A549 (cell line): ENCODE measurements at regions not wholly inside any gene's neighbourhood (a gene's known extent, or its start where the extent isn't known, plus 50 kb on each side); places are given as distances from the start of the nearest gene placed in this dataset.

ENCODE experiments used
- ATAC-seq, 2 experiments: fragments of 200-7000 bp in 1 of 2; fragments of >200 bp in 1 of 2; cut with Nextera tagmentation in 1 of 2; cut with Tn5 transposase in 1 of 2; 3 replicates each; pipeline versions ENCODE4 v1.8.0 to v1.9.1; 2018 to 2020; ENCODE audit warnings: mild to moderate bottlenecking in 1 of 2, moderate library complexity in 1 of 2
- CTCF ChIA-PET: fragments of 300-600 bp; sonication (Branson Sonifier 250); formaldehyde crosslinking; extraction: SDS; loops from one replicate; lab custom pipeline; 2021; ENCODE audit warnings: antibody characterized with exemption, inconsistent platforms; lab: Yijun Ruan, JAX
- POLR2A ChIA-PET: fragments of 350-600 bp; formaldehyde crosslinking; extraction: SDS; loops from one replicate; lab custom pipeline; 2021; ENCODE audit warnings: antibody characterized with exemption, inconsistent platforms; lab: Yijun Ruan, JAX
- DNase-seq, 2 experiments: peaks; one replicate each; pipeline versions ENCODE4 v3.0.0 to v3.0.0-alpha.2; 2011 to 2016; ENCODE audit warnings: low read depth in 1 of 2, low spot score in 1 of 2
- FAIRE-seq: peaks from 2 replicates; lab custom pipeline; 2011; peaks lifted over from hg19 to GRCh38; lab: Jason Lieb, UNC
- H3K27ac ChIP-seq, 2 experiments: fragments of >200 bp; sonication (Bioruptor Twin); formaldehyde crosslinking; 3 replicates each; pipeline ENCODE4 v1.5.1; 2016 to 2017
- H3K4me1 ChIP-seq: fragments of >200 bp; sonication (Bioruptor Twin); formaldehyde crosslinking; 3 replicates; pipeline ENCODE4 v1.6.1; 2016
- H3K4me2 ChIP-seq: fragments of >200 bp; sonication (Bioruptor Twin); formaldehyde crosslinking; 3 replicates; pipeline ENCODE4 v1.6.1; 2016
- H3K4me3 ChIP-seq: fragments of >200 bp; sonication (Bioruptor Twin); formaldehyde crosslinking; 3 replicates; pipeline ENCODE4 v1.5.1; 2016
- H3K9me3 ChIP-seq: fragments of >200 bp; sonication (Bioruptor Twin); formaldehyde crosslinking; 3 replicates; pipeline ENCODE4 v1.6.1; 2016
- CTCF ChIP-seq: fragments of >200 bp; sonication (Bioruptor Twin); formaldehyde crosslinking; IDR thresholded peaks from 3 replicates; pipeline ENCODE4 v1.5.1; 2016
- EHF ChIP-seq: fragments of 250-450 bp; sonication (Bioruptor Pico); IDR thresholded peaks from 2 replicates; pipeline ENCODE4 v1.5.0; 2020; ENCODE audit warnings: mild to moderate bottlenecking
- EP300 ChIP-seq, 2 experiments: fragments of >200 bp; sonication (Bioruptor Twin); formaldehyde crosslinking; IDR thresholded peaks; 2 replicates in 1 of 2; 3 replicates in 1 of 2; pipeline ENCODE4 v1.6.1; 2016 to 2017
- ESRRA ChIP-seq: fragments of 150-350 bp; IDR thresholded peaks from 2 replicates; pipeline ENCODE4 v1.6.1; 2014; ENCODE audit warnings: mild to moderate bottlenecking, low read length, borderline replicate concordance
- FOSB ChIP-seq: fragments of 250-450 bp; sonication (Bioruptor Pico); IDR thresholded peaks from 2 replicates; pipeline ENCODE4 v1.5.0; 2020; ENCODE audit warnings: mild to moderate bottlenecking, moderate library complexity
- FOXS1 ChIP-seq: fragments of 250-450 bp; sonication (Bioruptor Pico); IDR thresholded peaks from 2 replicates; pipeline ENCODE4 v1.5.0; 2020; ENCODE audit warnings: mild to moderate bottlenecking, moderate library complexity
- HDAC2 ChIP-seq: fragments of 200-600 bp; sonication (generic); IDR thresholded peaks from 2 replicates; pipeline ENCODE4 v1.6.1; 2016
- KDM1A ChIP-seq: fragments of 200-600 bp; sonication (generic); IDR thresholded peaks from 2 replicates; pipeline ENCODE4 v1.6.1; 2016; ENCODE audit warnings: low read depth, mild to moderate bottlenecking
- KDM5A ChIP-seq: fragments of 200-600 bp; sonication (generic); IDR thresholded peaks from 2 replicates; pipeline ENCODE4 v1.6.1; 2016; ENCODE audit warnings: antibody characterized with exemption, mild to moderate bottlenecking
- MAFK ChIP-seq: fragments of 450-650 bp; IDR thresholded peaks from 2 replicates; pipeline ENCODE4 v1.6.1; 2014; ENCODE audit not compliant: partially characterized antibody
- MAX ChIP-seq: IDR thresholded peaks from 2 replicates; pipeline ENCODE4 v1.6.1; 2012
- NPAS2 ChIP-seq: fragments of 250-450 bp; sonication (Bioruptor Pico); IDR thresholded peaks from 2 replicates; pipeline ENCODE4 v1.8.0; 2022; ENCODE audit warnings: mild to moderate bottlenecking, moderate library complexity, borderline replicate concordance
- NR3C1 ChIP-seq: fragments of >200 bp; sonication (Bioruptor Twin); formaldehyde crosslinking; IDR thresholded peaks from 3 replicates; pipeline ENCODE4 v1.6.1; 2017
- POLR2A ChIP-seq: IDR thresholded peaks from 2 replicates; pipeline ENCODE4 v1.6.1; 2012; ENCODE audit warnings: mild to moderate bottlenecking, low read length
- RARB ChIP-seq: fragments of 250-450 bp; sonication (Bioruptor Pico); IDR thresholded peaks from 2 replicates; pipeline ENCODE4 v1.8.0; 2021; ENCODE audit warnings: mild to moderate bottlenecking, moderate library complexity
- RCOR1 ChIP-seq: fragments of 150-350 bp; IDR thresholded peaks from 2 replicates; pipeline ENCODE4 v1.6.1; 2014; ENCODE audit warnings: antibody characterized with exemption, low read length, low read depth
- REST ChIP-seq: fragments of 200-600 bp; sonication (generic); IDR thresholded peaks from 2 replicates; pipeline ENCODE4 v1.6.1; 2016; ENCODE audit warnings: antibody characterized with exemption, mild to moderate bottlenecking, moderate library complexity
- SREBF2 ChIP-seq: fragments of 450-650 bp; IDR thresholded peaks from 2 replicates; pipeline ENCODE4 v1.6.1; 2014; ENCODE audit warnings: mild to moderate bottlenecking, moderate library complexity
- TFCP2L1 ChIP-seq: fragments of 250-450 bp; sonication (Bioruptor Pico); IDR thresholded peaks from 2 replicates; pipeline ENCODE4 v1.5.0; 2021; ENCODE audit warnings: mild to moderate bottlenecking
- ZC3H11A ChIP-seq: fragments of 450-650 bp; IDR thresholded peaks from 2 replicates; pipeline ENCODE4 v1.6.1; 2014; ENCODE audit warnings: antibody characterized with exemption, mild to moderate bottlenecking
- ZNF302 ChIP-seq: fragments of 250-450 bp; sonication (Bioruptor Pico); IDR thresholded peaks from 2 replicates; pipeline ENCODE4 v1.9.0; 2021; ENCODE audit warnings: inconsistent platforms, mild to moderate bottlenecking, moderate library complexity
- WGBS: methylation state at CpG from one replicate; pipeline ENCODE4 v1.1.6; 2017; ENCODE audit errors: missing lambda C conversion rate; 5-methylcytosine and 5-hydroxymethylcytosine counted together
- TF ChIP-seq, protein P1 (sequence below): IDR thresholded peaks from 2 replicates; pipeline ENCODE4 v1.6.1; 2012
- TF ChIP-seq, protein P2 (sequence below): fragments of >200 bp; sonication (Bioruptor Twin); formaldehyde crosslinking; IDR thresholded peaks from 3 replicates; pipeline ENCODE4 v1.6.1; 2016

DNA sequence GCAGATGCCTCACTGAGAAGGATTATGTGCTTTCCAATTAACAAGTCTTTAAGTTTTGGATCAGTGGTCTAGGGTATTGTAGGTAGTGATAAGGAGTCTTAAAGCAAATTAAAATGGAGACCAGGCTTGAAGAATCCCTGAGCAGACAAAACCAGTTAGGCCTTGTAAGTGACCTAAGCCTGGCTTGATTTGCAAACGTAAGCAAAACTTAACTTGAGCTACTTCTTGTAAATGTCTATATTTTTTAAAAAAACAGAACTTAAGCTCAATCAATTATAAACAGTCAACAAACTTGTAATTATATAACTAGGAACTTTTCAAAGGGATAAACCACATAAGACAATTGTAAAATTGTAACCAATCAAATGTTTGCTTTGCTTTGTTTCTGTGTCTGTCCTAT lies 72.7 kb upstream of the NALF2 start:
- H3K27ac ChIP-seq: no peak overlapping the region
- FAIRE-seq (peak; percentile 13), ATAC-seq (no peak), DNase-seq (no peak)
- H3K9me3 ChIP-seq: no peaks in the 10 kb centered on the region
- TF ChIP-seq CTCF: no peak
- TF ChIP-seq ZC3H11A: no peak
- peak; percentile 61 for TF ChIP-seq MAFK
- no peak for TF ChIP-seq TFCP2L1 (CRISPR knock-in tag)
- TF ChIP-seq RCOR1: no peak
- no peak for TF ChIP-seq FOSB
- TF ChIP-seq ESRRA: no peak
- TF ChIP-seq HDAC2: no peak
- no peak for TF ChIP-seq ZNF302 (CRISPR knock-in tag)
- no peaks in the 10 kb centered on the region for H3K4me1 ChIP-seq
- 8% methylated on average over 1 of the region's 1 CpG for WGBS
- ChIA-PET CTCF (no interaction called here), POLR2A (no interaction called here)
- H3K4me3 ChIP-seq: no peak overlapping the region
- H3K4me2 ChIP-seq: no peak overlapping the region

DNA sequence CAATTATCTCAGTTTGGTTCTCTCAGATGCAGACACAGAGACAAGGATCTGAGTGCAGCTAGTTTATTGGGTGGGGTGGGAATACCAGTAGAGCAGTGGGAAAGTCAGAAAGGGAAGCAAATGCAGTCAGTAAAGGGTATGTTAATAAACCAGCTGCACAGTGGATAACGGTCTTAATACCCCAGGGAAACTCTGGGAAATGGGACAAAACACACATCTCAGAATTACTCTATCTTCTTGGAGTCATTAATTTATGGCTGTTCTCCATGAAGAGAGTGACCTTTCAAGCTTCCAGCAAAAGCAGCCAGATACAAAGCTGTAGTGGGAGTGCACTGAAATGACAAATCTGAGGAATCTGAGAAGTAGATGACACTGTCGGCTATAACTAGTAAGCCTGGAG lies 73.3 kb upstream of the NALF2 start:
- Histone ChIP-seq H3K4me1 (no peaks in the 10 kb centered on the region), H3K9me3 (no peaks in the 10 kb centered on the region), H3K4me3 (no peak overlapping the region), H3K27ac (no peak overlapping the region), H3K4me2 (no peak overlapping the region)
- TF ChIP-seq KDM5A: no peak
- no peak for TF ChIP-seq EP300 (IDR thresholded peaks at IDR 0.05)
- no peak for TF ChIP-seq TFCP2L1 (CRISPR knock-in tag)
- no peak for TF ChIP-seq MAX
- no peak for TF ChIP-seq EHF
- ChIA-PET POLR2A (no interaction called here), CTCF (interaction anchor here (1.6 kb wide), 1 partner anchor 35 kb away, joined by 3 read pairs; no protein-coding TSS in a partner anchor)
- WGBS: 21% methylated on average over 2 of the region's 2 CpGs
- ATAC-seq: no peak
- FAIRE-seq: no peak
- DNase-seq: no peak

- ATAC-seq: no peak
- FAIRE-seq: no peak
- Histone ChIP-seq H3K4me3 (no peak overlapping the region), H3K4me1 (no peaks in the 10 kb centered on the region), H3K27ac (no peak overlapping the region), H3K9me3 (no peaks in the 10 kb centered on the region), H3K4me2 (no peak overlapping the region)
- WGBS: 4% methylated on average over 6 of the region's 6 CpGs
- CTCF ChIA-PET: interaction anchor here (0.6 to 2.0 kb wide), 6 partner anchors 9 to 668 kb away, joined by 3 to 6 read pairs (median 3); no protein-coding TSS in a partner anchor
- no peak for DNase-seq
- POLR2A ChIA-PET: no interaction called here
- TF ChIP-seq NPAS2 (CRISPR knock-in tag): no peak
- TF ChIP-seq EHF: no peak
- TF ChIP-seq SREBF2: no peak
- TF ChIP-seq ESRRA: no peak
- TF ChIP-seq POLR2A: no peak
- TF ChIP-seq, protein P1, sequence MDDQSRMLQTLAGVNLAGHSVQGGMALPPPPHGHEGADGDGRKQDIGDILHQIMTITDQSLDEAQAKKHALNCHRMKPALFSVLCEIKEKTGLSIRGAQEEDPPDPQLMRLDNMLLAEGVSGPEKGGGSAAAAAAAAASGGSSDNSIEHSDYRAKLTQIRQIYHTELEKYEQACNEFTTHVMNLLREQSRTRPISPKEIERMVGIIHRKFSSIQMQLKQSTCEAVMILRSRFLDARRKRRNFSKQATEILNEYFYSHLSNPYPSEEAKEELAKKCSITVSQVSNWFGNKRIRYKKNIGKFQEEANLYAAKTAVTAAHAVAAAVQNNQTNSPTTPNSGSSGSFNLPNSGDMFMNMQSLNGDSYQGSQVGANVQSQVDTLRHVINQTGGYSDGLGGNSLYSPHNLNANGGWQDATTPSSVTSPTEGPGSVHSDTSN: no peak
- TF ChIP-seq REST: no peak
- no peak for TF ChIP-seq RARB (CRISPR knock-in tag)
- no peak for TF ChIP-seq NR3C1
- TF ChIP-seq, protein P2, sequence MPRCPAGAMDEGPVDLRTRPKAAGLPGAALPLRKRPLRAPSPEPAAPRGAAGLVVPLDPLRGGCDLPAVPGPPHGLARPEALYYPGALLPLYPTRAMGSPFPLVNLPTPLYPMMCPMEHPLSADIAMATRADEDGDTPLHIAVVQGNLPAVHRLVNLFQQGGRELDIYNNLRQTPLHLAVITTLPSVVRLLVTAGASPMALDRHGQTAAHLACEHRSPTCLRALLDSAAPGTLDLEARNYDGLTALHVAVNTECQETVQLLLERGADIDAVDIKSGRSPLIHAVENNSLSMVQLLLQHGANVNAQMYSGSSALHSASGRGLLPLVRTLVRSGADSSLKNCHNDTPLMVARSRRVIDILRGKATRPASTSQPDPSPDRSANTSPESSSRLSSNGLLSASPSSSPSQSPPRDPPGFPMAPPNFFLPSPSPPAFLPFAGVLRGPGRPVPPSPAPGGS: no peak
- TF ChIP-seq RCOR1: no peak
- no peak for TF ChIP-seq KDM5A
- no peak for TF ChIP-seq FOXS1 (CRISPR knock-in tag)
- no peak for TF ChIP-seq KDM1A
These were observed 74.6 kb upstream of the NALF2 start for GRCh38 chrX:69429339-69430015.
